CD4-positive, alpha-beta memory T cell (primary cell): ENCODE measurements at regions not wholly inside any gene's neighbourhood (a gene's known extent, or its start where the extent isn't known, plus 50 kb on each side); places are given as distances from the start of the nearest gene placed in this dataset.

ENCODE experiments used
- CTCF ChIA-PET: fragments of 350-600 bp; sonication (Branson Sonifier 250); formaldehyde crosslinking; loops from one replicate; lab custom pipeline; 2021; ENCODE audit warnings: inconsistent platforms; ENCODE audit not compliant: partially characterized antibody; lab: Charles Lee
- POLR2A ChIA-PET: fragments of 350-600 bp; sonication (Branson Sonifier 250); formaldehyde crosslinking; loops from one replicate; lab custom pipeline; 2021; ENCODE audit not compliant: partially characterized antibody; lab: Charles Lee
- DNase-seq, 5 donors: peaks; one replicate each; pipeline versions ENCODE4 v3.0.0 to v3.0.0-alpha.2; 2020 to 2022; ENCODE audit warnings: mixed read lengths in 1 of 5
- H3K27ac ChIP-seq: one replicate; pipeline ENCODE4 v1.7.0; 2013; ENCODE audit warnings: low read depth, low read length
- H3K27me3 ChIP-seq: 2 replicates; pipeline ENCODE4 v1.7.0; 2013; ENCODE audit warnings: mild to moderate bottlenecking, low read length, moderate library complexity; ENCODE audit not compliant: insufficient read depth
- H3K36me3 ChIP-seq: 2 replicates; pipeline ENCODE4 v1.7.0; 2013; ENCODE audit warnings: mild to moderate bottlenecking, low read length, moderate library complexity; ENCODE audit not compliant: insufficient read depth
- H3K4me1 ChIP-seq: 2 replicates; pipeline ENCODE4 v1.7.0; 2013; ENCODE audit warnings: mild to moderate bottlenecking, low read length, moderate library complexity; ENCODE audit not compliant: insufficient read depth
- H3K4me3 ChIP-seq, 2 donors: one replicate each; pipeline ENCODE4 v1.7.0; 2013; ENCODE audit warnings: low read length in 2 of 2, mild to moderate bottlenecking in 1 of 2
- H3K9me3 ChIP-seq, 2 donors: one replicate each; pipeline ENCODE4 v1.7.0; 2013; ENCODE audit warnings: low read length in 2 of 2, control low read depth in 1 of 2; ENCODE audit not compliant: control insufficient read depth in 1 of 2
- H3K27ac Mint-ChIP-seq, 7 donors: one replicate each; pipeline ENCODE4 v1.8.0; 2020 to 2021; ENCODE audit warnings: mixed read lengths in 7 of 7, mild to moderate bottlenecking in 6 of 7, inconsistent platforms in 3 of 7, moderate library complexity in 3 of 7
- H3K27me3 Mint-ChIP-seq, 2 donors: one replicate each; pipeline ENCODE4 v1.8.0; 2020 to 2021; ENCODE audit warnings: mixed read lengths in 2 of 2
- H3K36me3 Mint-ChIP-seq, 2 donors: one replicate each; pipeline ENCODE4 v1.8.0; 2020 to 2021; ENCODE audit warnings: mixed read lengths in 2 of 2, inconsistent platforms in 1 of 2, mild to moderate bottlenecking in 1 of 2
- H3K4me1 Mint-ChIP-seq, 4 donors: one replicate each; pipeline ENCODE4 v1.8.0; 2020 to 2021; ENCODE audit warnings: mixed read lengths in 4 of 4, mild to moderate bottlenecking in 1 of 4
- H3K4me3 Mint-ChIP-seq, 8 donors: one replicate each; pipeline ENCODE4 v1.8.0; 2020 to 2021; ENCODE audit warnings: mixed read lengths in 8 of 8, mild to moderate bottlenecking in 7 of 8, moderate library complexity in 6 of 8, inconsistent platforms in 3 of 8
- H3K9me3 Mint-ChIP-seq, 8 donors: one replicate each; pipeline ENCODE4 v1.8.0; 2020 to 2021; ENCODE audit warnings: mixed read lengths in 8 of 8, mild to moderate bottlenecking in 5 of 8, inconsistent platforms in 3 of 8, moderate library complexity in 1 of 8
- intact Hi-C: fragments of 100-400 bp; cut with micrococcal nuclease; formaldehyde crosslinking; loops from one replicate; pipeline ENCODE4 v1.15.1; 2023

GRCh38 chr9:81388831-81389230 lies 300.5 kb downstream of the TLE1 start:
- Histone ChIP-seq H3K36me3 (no peaks in the 10 kb centered on the region), H3K27ac (no peak overlapping the region), H3K4me1 (no peaks in the 10 kb centered on the region), H3K4me3 (no peak overlapping the region), H3K9me3 (no peaks in the 10 kb centered on the region), H3K27me3 (no peaks in the 10 kb centered on the region)
- DNase-seq: no peak
- Mint-ChIP-seq H3K4me3 (no peak overlapping the region), H3K4me1 (no peaks in the 10 kb centered on the region), H3K36me3 (no peaks in the 10 kb centered on the region), H3K9me3 (peaks cover 0 to 17% (median 4%) of the 10 kb centered on the region in 8 donors), H3K27ac (no peak overlapping the region), H3K27me3 (no peaks in the 10 kb centered on the region)
- intact Hi-C loops: no loop called here
- CTCF ChIA-PET: no interaction called here
- POLR2A ChIA-PET: no interaction called here

GRCh38 chr9:81387360-81388106 lies 301.8 kb downstream of the TLE1 start:
- POLR2A ChIA-PET: no interaction called here
- H3K27me3 Mint-ChIP-seq: no peaks in the 10 kb centered on the region
- no peaks in the 10 kb centered on the region for H3K4me1 ChIP-seq

GRCh38 chr9:81384911-81385310 lies 304.4 kb downstream of the TLE1 start:
- H3K27me3 Mint-ChIP-seq: no peaks in the 10 kb centered on the region
- POLR2A ChIA-PET: no interaction called here

More at GRCh38 chr9:81387360-81388106, 301.8 kb downstream of the TLE1 start:
- CTCF ChIA-PET: no interaction called here
- Mint-ChIP-seq H3K27ac (no peak overlapping the region), H3K36me3 (no peaks in the 10 kb centered on the region), H3K4me3 (no peak overlapping the region), H3K4me1 (no peaks in the 10 kb centered on the region), H3K9me3 (peaks cover 0 to 11% (median 5%) of the 10 kb centered on the region in 8 donors)
- Histone ChIP-seq H3K9me3 (no peaks in the 10 kb centered on the region), H3K4me3 (no peak overlapping the region), H3K27ac (no peak overlapping the region), H3K36me3 (no peaks in the 10 kb centered on the region), H3K27me3 (no peaks in the 10 kb centered on the region)
- intact Hi-C loops: no loop called here
- no peak for DNase-seq

GRCh38 chr9:81382281-81382680 lies 307.1 kb downstream of the TLE1 start:
- no peaks in the 10 kb centered on the region for H3K27me3 ChIP-seq
- no peak overlapping the region for H3K4me3 ChIP-seq
- H3K27ac ChIP-seq: no peak overlapping the region
- POLR2A ChIA-PET: no interaction called here
- CTCF ChIA-PET: no interaction called here
- no peaks in the 10 kb centered on the region for H3K4me1 ChIP-seq
- DNase-seq: no peak
- intact Hi-C loops: no loop called here
- H3K36me3 Mint-ChIP-seq: no peaks in the 10 kb centered on the region
- H3K9me3 ChIP-seq: no peaks in the 10 kb centered on the region
- peaks cover 0 to 10% (median 4%) of the 10 kb centered on the region in 8 donors for H3K9me3 Mint-ChIP-seq
- H3K27ac Mint-ChIP-seq: no peak overlapping the region
- no peak overlapping the region for H3K4me3 Mint-ChIP-seq
- H3K36me3 ChIP-seq: no peaks in the 10 kb centered on the region
- no peaks in the 10 kb centered on the region for H3K4me1 Mint-ChIP-seq
- H3K27me3 Mint-ChIP-seq: no peaks in the 10 kb centered on the region

More at GRCh38 chr9:81384911-81385310, 304.4 kb downstream of the TLE1 start:
- no peaks in the 10 kb centered on the region for H3K9me3 ChIP-seq
- H3K4me3 ChIP-seq: no peak overlapping the region
- Mint-ChIP-seq H3K36me3 (no peaks in the 10 kb centered on the region), H3K27ac (no peak overlapping the region), H3K4me3 (no peak overlapping the region), H3K9me3 (peaks cover 0 to 11% (median 3%) of the 10 kb centered on the region in 8 donors), H3K4me1 (no peaks in the 10 kb centered on the region)
- no peaks in the 10 kb centered on the region for H3K4me1 ChIP-seq
- CTCF ChIA-PET: no interaction called here
- no peak for DNase-seq
- H3K27ac ChIP-seq: no peak overlapping the region
- H3K36me3 ChIP-seq: no peaks in the 10 kb centered on the region
- no peaks in the 10 kb centered on the region for H3K27me3 ChIP-seq
- intact Hi-C loops: no loop called here

GRCh38 chr9:81381694-81382093 lies 307.7 kb downstream of the TLE1 start:
- H3K27me3 ChIP-seq: no peaks in the 10 kb centered on the region
- H3K4me1 ChIP-seq: no peaks in the 10 kb centered on the region
- H3K27ac ChIP-seq: no peak overlapping the region
- intact Hi-C loops: no loop called here
- H3K27ac Mint-ChIP-seq: no peak overlapping the region
- no peaks in the 10 kb centered on the region for H3K36me3 Mint-ChIP-seq
- H3K9me3 ChIP-seq: no peaks in the 10 kb centered on the region
- H3K4me1 Mint-ChIP-seq: no peaks in the 10 kb centered on the region
- ChIA-PET CTCF (no interaction called here), POLR2A (no interaction called here)
- DNase-seq: no peak
- no peaks in the 10 kb centered on the region for H3K27me3 Mint-ChIP-seq
- peaks cover 0 to 10% (median 4%) of the 10 kb centered on the region in 8 donors for H3K9me3 Mint-ChIP-seq
- no peaks in the 10 kb centered on the region for H3K36me3 ChIP-seq
- no peak overlapping the region for H3K4me3 ChIP-seq
- no peak overlapping the region for H3K4me3 Mint-ChIP-seq

- no peaks in the 10 kb centered on the region for H3K36me3 ChIP-seq
- no peaks in the 10 kb centered on the region for H3K4me1 Mint-ChIP-seq
- no peaks in the 10 kb centered on the region for H3K4me1 ChIP-seq
- H3K4me3 Mint-ChIP-seq: no peak overlapping the region
- no peaks in the 10 kb centered on the region for H3K27me3 Mint-ChIP-seq
- no peaks in the 10 kb centered on the region for H3K36me3 Mint-ChIP-seq
- H3K27me3 ChIP-seq: no peaks in the 10 kb centered on the region
- peak overlapping the region in 1 of 7 donors; percentile 55 for H3K27ac Mint-ChIP-seq
- no peak overlapping the region for H3K27ac ChIP-seq
- peaks cover 0 to 10% (median 4%) of the 10 kb centered on the region in 8 donors for H3K9me3 Mint-ChIP-seq
- ChIA-PET POLR2A (no interaction called here), CTCF (no interaction called here)
- no peak overlapping the region for H3K4me3 ChIP-seq
- intact Hi-C loops: no loop called here
- no peak for DNase-seq
- no peaks in the 10 kb centered on the region for H3K9me3 ChIP-seq
Measured at GRCh38 chr9:81380504-81381359, 308.6 kb downstream of the TLE1 start.

GRCh38 chr9:81379655-81380054 lies 309.7 kb downstream of the TLE1 start:
- intact Hi-C loops: no loop called here
- Histone ChIP-seq H3K4me3 (no peak overlapping the region), H3K27ac (no peak overlapping the region), H3K27me3 (no peaks in the 10 kb centered on the region), H3K4me1 (no peaks in the 10 kb centered on the region), H3K9me3 (no peaks in the 10 kb centered on the region), H3K36me3 (no peaks in the 10 kb centered on the region)
- Mint-ChIP-seq H3K4me1 (no peaks in the 10 kb centered on the region), H3K36me3 (no peaks in the 10 kb centered on the region), H3K27ac (no peak overlapping the region), H3K4me3 (no peak overlapping the region), H3K9me3 (peaks cover 0 to 8% (median 4%) of the 10 kb centered on the region in 8 donors), H3K27me3 (no peaks in the 10 kb centered on the region)
- no peak for DNase-seq
- ChIA-PET CTCF (no interaction called here), POLR2A (no interaction called here)
